Gastroesophageal sphincter (tissue), 4 donors: ENCODE measurements at regions not wholly inside any gene's neighbourhood (a gene's known extent, or its start where the extent isn't known, plus 50 kb on each side); places are given as distances from the start of the nearest gene placed in this dataset.

Source experiments
- ATAC-seq: fragments of 150-250 bp; one replicate; pipeline ENCODE4 v1.9.1; 2016; ENCODE audit warnings: mild to moderate bottlenecking, moderate library complexity
- H3K27ac ChIP-seq, 4 donors: fragments of 200-600 bp; sonication (generic) in 3 of 4; 1 replicate in 3 of 4; 2 replicates in 1 of 4; pipeline ENCODE4 v1.5.1; 2016 to 2019
- H3K27me3 ChIP-seq: fragments of 200-600 bp; sonication (generic); one replicate; pipeline ENCODE4 v1.5.1; 2019
- H3K36me3 ChIP-seq, 2 donors: fragments of 200-600 bp; sonication (generic); one replicate each; pipeline ENCODE4 v1.5.1; 2019; ENCODE audit warnings: control low read depth in 1 of 2
- H3K4me1 ChIP-seq, 3 donors: fragments of 200-600 bp; sonication (generic); 1 replicate in 2 of 3; 2 replicates in 1 of 3; pipeline ENCODE4 v1.5.1; 2016 to 2019; ENCODE audit warnings: control low read depth in 2 of 3
- H3K4me3 ChIP-seq, 2 donors: fragments of 200-600 bp; sonication (generic); one replicate each; pipeline ENCODE4 v1.5.1; 2019; ENCODE audit warnings: mild to moderate bottlenecking in 1 of 2, moderate library complexity in 1 of 2
- H3K9me3 ChIP-seq, 3 donors: fragments of 200-600 bp; sonication (generic); one replicate each; pipeline ENCODE4 v1.5.1; 2017 to 2019; ENCODE audit warnings: control low read depth in 2 of 3
- EP300 ChIP-seq: sonication (generic); formaldehyde crosslinking; IDR thresholded peaks from one replicate; pipeline ENCODE4 v1.6.1; 2017; ENCODE audit warnings: antibody characterized with exemption, mild to moderate bottlenecking
- POLR2A ChIP-seq, 2 donors: fragments of 450-650 bp; IDR thresholded peaks; one replicate each; pipeline ENCODE4 v1.6.1; 2017; ENCODE audit warnings: antibody characterized with exemption in 2 of 2, mild to moderate bottlenecking in 2 of 2, moderate library complexity in 1 of 2
- POLR2AphosphoS5 ChIP-seq: sonication (generic); formaldehyde crosslinking; IDR thresholded peaks from one replicate; pipeline ENCODE4 v1.6.1; 2017; ENCODE audit warnings: antibody characterized with exemption
- WGBS, 2 donors: methylation state at CpG; one replicate each; pipeline ENCODE4 v1.1.5; 2018; ENCODE audit warnings: low coverage in 1 of 2; 5-methylcytosine and 5-hydroxymethylcytosine counted together
- TF ChIP-seq, protein P1 (sequence below), 4 experiments: fragments of 200-600 bp in 2 of 4; fragments of 450-650 bp in 2 of 4; sonication (generic) in 1 of 4; IDR thresholded peaks; one replicate each; pipeline ENCODE4 v1.5.1; 2017 to 2019; ENCODE audit warnings: antibody characterized with exemption in 4 of 4, mild to moderate bottlenecking in 2 of 4, moderate library complexity in 2 of 4

DNA sequence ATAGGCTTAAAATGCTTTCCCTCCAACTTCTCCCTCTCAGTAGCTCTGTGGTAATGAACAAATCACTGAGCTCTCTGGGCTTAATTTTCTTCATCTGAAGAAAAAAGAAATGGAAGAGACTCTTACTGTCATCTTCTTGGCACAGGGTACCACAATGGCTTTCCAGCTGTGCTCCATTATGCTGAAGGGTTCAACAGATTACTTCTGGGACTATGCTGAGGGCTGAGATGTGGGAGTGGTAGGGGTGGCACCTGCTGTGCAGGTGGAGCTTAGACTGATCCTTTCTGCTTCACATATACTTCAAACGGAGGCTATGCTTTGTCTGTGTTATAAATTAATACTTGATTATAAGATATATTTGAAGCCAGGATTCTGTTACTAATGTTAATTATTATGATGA is 840.2 kb upstream of the C9orf72 start:
- H3K27ac ChIP-seq: no peak overlapping the region
- H3K4me1 ChIP-seq: no peaks in the 10 kb centered on the region
- WGBS, 2 donors: 45 to 60% methylated on average over 1 of the region's 1 CpG
- H3K9me3 ChIP-seq: no peaks in the 10 kb centered on the region
- no peak for ATAC-seq
- H3K27me3 ChIP-seq: no peaks in the 10 kb centered on the region
- H3K36me3 ChIP-seq: no peaks in the 10 kb centered on the region
- no peak overlapping the region for H3K4me3 ChIP-seq
- no peak for TF ChIP-seq POLR2A (IDR thresholded peaks at IDR 0.05)
- no peak for TF ChIP-seq EP300
- TF ChIP-seq, protein P1, sequence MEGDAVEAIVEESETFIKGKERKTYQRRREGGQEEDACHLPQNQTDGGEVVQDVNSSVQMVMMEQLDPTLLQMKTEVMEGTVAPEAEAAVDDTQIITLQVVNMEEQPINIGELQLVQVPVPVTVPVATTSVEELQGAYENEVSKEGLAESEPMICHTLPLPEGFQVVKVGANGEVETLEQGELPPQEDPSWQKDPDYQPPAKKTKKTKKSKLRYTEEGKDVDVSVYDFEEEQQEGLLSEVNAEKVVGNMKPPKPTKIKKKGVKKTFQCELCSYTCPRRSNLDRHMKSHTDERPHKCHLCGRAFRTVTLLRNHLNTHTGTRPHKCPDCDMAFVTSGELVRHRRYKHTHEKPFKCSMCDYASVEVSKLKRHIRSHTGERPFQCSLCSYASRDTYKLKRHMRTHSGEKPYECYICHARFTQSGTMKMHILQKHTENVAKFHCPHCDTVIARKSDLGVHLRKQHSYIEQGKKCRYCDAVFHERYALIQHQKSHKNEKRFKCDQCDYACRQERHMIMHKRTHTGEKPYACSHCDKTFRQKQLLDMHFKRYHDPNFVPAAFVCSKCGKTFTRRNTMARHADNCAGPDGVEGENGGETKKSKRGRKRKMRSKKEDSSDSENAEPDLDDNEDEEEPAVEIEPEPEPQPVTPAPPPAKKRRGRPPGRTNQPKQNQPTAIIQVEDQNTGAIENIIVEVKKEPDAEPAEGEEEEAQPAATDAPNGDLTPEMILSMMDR (IDR thresholded peaks at IDR 0.05): no peak
- no peak for TF ChIP-seq POLR2AphosphoS5

DNA sequence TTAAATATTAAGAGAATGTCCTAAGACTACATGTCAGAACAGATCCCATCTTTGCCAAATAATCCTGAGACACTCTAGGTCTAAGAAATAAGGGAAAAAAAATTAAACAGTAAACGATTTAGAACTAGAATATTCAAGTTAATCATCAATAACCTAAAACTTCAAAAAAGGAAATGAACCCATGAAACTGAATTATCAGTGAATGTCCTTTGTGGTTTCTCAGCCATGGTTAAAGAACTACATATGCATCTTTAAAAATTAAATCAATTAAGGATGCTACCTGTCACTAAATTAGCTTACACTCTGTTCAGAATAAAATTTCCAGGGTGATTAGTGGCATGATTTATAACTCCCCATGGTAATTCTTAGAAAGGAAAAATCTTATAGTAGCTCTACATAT is 850.0 kb upstream of the C9orf72 start:
- ATAC-seq: no peak
- no peak overlapping the region for H3K27ac ChIP-seq
- WGBS, 2 donors: 8 to 31% methylated on average over 1 of the region's 1 CpG
- no peak overlapping the region for H3K4me3 ChIP-seq
- H3K4me1 ChIP-seq: no peaks in the 10 kb centered on the region
- TF ChIP-seq POLR2AphosphoS5 (no peak), POLR2A (IDR thresholded peaks at IDR 0.05) (no peak), EP300 (no peak)
- TF ChIP-seq, protein P1 (IDR thresholded peaks at IDR 0.05): no peak
- H3K27me3 ChIP-seq: no peaks in the 10 kb centered on the region
- no peaks in the 10 kb centered on the region for H3K9me3 ChIP-seq
- no peaks in the 10 kb centered on the region for H3K36me3 ChIP-seq

DNA sequence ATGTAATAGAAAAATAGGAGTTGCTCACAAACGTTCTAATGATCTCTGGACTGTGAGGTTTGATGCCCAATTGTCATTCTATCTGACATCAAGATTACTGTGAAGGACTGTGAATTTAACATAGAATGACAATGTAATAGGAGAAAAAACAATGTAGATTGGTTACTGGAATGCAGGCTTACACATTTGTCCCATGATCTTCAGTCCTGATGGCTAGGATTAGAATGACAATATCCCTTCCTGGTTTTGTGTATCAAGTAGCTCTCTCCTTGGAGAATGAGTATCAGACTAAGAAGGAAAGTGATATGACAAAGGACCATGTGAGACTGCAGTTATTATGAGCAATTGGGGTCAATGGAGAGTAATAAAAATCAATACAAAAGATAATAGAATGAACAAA is 862.2 kb upstream of the C9orf72 start:
- TF ChIP-seq, protein P1 (IDR thresholded peaks at IDR 0.05): no peak
- TF ChIP-seq POLR2A (IDR thresholded peaks at IDR 0.05) (no peak), POLR2AphosphoS5 (no peak), EP300 (no peak)
- Histone ChIP-seq H3K27ac (no peak overlapping the region), H3K4me3 (no peak overlapping the region), H3K9me3 (no peaks in the 10 kb centered on the region), H3K27me3 (no peaks in the 10 kb centered on the region), H3K4me1 (no peaks in the 10 kb centered on the region), H3K36me3 (no peaks in the 10 kb centered on the region)
- WGBS, 2 donors: 60 to 61% methylated on average over 1 of the region's 1 CpG
- no peak for ATAC-seq

GRCh38 chr9:28439688-28440087 is 866.4 kb upstream of the C9orf72 start:
- TF ChIP-seq EP300 (no peak), POLR2A (IDR thresholded peaks at IDR 0.05) (no peak), POLR2AphosphoS5 (no peak)
- TF ChIP-seq, protein P1 (IDR thresholded peaks at IDR 0.05): no peak
- no peak for ATAC-seq
- no peaks in the 10 kb centered on the region for H3K4me1 ChIP-seq
- H3K27ac ChIP-seq: no peak overlapping the region
- H3K27me3 ChIP-seq: no peaks in the 10 kb centered on the region
- no peaks in the 10 kb centered on the region for H3K36me3 ChIP-seq
- peaks cover 0 to 6% (median 0%) of the 10 kb centered on the region in 3 donors for H3K9me3 ChIP-seq
- H3K4me3 ChIP-seq: no peak overlapping the region
- 66 to 73% methylated on average over 2 to 3 of the region's 3 CpGs for WGBS, 2 donors

- H3K27me3 ChIP-seq: no peaks in the 10 kb centered on the region
- WGBS, 2 donors: no CpG with 5 or more reads among the region's 4 CpGs
- TF ChIP-seq EP300 (no peak), POLR2AphosphoS5 (no peak), POLR2A (IDR thresholded peaks at IDR 0.05) (no peak)
- TF ChIP-seq, protein P1 (IDR thresholded peaks at IDR 0.05): no peak
- ATAC-seq: no peak
- H3K4me3 ChIP-seq: no peak overlapping the region
- no peaks in the 10 kb centered on the region for H3K4me1 ChIP-seq
- H3K9me3 ChIP-seq: peaks cover 0 to 6% (median 0%) of the 10 kb centered on the region in 3 donors
- no peak overlapping the region for H3K27ac ChIP-seq
- no peaks in the 10 kb centered on the region for H3K36me3 ChIP-seq
Measured at GRCh38 chr9:28443461-28443860, 870.2 kb upstream of the C9orf72 start.
